GM19468 (cell line): ENCODE measurements at regions not wholly inside any gene's neighbourhood (a gene's known extent, or its start where the extent isn't known, plus 50 kb on each side); places are given as distances from the start of the nearest gene placed in this dataset.
"Not testable (repeated sequence)": the region's sequence is repeated elsewhere in the genome, so short reads cannot be mapped to it uniquely, and the experiment has no call there.

ENCODE experiments used
- ATAC-seq: cut with Tn5 transposase; IDR thresholded peaks from one replicate; pipeline ENCODE4 v1.9.1; 2021; ENCODE audit warnings: mild to moderate bottlenecking, moderate library complexity, moderate number of reproducible peaks; ENCODE audit not compliant: unreplicated experiment; ENCODE audit errors: extremely low read depth

DNA sequence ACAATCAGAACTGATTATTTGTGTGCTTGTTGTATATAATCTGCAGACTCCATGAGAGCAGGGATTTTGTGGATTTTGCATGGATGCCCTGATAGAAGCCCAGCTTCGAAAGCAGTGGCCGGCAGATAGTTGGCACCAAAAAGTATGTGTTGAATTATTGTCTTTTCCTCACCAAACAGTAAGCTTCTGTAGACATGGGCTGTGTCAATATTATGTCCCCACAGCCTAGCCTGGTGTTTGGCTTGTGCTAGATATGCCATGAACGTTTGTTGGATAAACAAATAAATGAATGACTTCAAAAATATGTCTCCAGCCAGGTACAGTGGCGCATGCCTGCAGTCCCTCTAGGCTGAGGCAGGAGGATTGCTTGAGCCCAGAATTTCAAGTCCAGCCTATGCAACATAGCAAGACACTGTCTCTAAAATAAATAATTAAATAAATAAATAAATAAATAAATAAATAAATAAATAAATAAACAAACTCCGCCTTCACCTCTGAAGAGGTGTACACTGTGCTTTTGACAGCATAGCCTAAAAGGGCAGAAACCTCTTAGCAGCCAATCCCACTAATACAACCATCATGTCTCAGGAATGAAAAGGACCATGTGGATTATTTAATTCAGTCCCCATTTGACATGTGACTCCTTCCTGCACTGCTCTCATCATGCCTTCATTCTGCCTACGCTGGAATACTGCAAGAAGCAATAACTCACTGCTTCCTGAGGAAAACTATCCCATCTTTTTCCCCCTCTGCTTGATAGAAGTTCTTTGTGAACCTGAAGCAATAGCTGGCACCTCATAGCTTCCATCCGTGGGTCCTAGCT, 335.2 kb downstream of the FBXW7 start:
- ATAC-seq, result no peak

DNA sequence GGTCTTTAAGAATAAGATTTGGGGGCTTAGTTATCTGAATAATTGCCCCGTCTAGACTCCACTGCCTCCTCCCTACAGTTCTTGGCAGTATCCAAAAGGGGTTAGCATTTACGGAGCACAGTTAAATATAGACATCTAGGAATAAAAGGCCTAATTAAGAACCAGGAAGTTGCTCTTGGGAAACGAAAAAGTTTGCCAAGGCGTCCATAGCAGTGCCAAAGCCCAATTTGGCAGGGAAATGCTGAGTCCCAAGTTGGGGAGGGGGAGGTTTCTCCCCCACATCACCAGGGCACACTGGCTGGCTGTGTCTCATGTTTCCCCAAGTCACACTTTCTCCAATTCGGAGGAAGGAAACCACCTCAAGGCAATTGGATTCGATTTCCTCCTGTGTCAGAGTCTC, 338.7 kb downstream of the FBXW7 start:
- no peak for ATAC-seq

DNA sequence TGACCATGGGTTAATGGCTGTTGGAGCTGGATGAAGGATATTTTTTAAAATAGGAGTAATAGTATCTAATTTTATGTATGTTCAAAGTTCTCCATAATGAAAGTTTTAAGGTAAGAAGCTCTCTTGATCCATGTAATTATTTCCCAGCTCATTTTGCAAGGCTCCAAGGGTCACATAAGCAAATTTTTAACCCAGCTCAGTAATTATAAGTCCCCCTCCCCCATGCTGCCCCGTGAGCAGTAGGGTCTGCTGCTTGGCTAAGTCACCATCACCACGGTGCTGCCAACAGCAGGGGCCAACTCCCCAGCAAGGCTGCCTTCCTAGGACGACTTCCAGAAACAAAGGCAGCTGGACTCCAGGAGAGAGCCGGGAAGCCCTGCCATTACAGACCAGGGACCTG, 340.0 kb downstream of the FBXW7 start:
- ATAC-seq, result no peak

DNA sequence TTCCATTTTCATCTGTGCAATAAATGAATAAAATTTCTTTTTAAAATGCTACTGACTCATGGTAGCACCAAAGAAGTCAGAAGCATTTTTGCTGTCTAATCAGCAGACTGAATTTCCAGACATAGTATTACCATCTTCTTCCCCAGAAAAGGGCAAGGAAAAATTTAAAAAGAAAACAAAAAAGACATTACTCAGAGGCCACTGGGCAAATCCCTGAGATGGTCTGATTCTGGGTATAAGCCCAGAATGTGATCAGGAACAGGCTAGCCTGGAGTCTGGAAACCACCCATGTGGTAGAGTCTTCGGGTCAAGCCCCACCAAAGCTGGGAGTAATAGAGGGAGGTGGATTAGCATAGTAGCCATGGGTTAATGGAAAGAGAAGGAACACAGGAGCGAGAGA, 342.8 kb downstream of the FBXW7 start:
- ATAC-seq, result no peak

- no peak for ATAC-seq
These were observed 345.0 kb downstream of the FBXW7 start for GRCh38 chr4:152190907-152191306.

- no peak for ATAC-seq
These were observed 346.3 kb downstream of the FBXW7 start for GRCh38 chr4:152189451-152190179.

- ATAC-seq, result no peak
These were observed 347.1 kb downstream of the FBXW7 start for GRCh38 chr4:152188801-152189200.

GRCh38 chr4:152187693-152188092, 348.2 kb downstream of the FBXW7 start:
- no peak for ATAC-seq

DNA sequence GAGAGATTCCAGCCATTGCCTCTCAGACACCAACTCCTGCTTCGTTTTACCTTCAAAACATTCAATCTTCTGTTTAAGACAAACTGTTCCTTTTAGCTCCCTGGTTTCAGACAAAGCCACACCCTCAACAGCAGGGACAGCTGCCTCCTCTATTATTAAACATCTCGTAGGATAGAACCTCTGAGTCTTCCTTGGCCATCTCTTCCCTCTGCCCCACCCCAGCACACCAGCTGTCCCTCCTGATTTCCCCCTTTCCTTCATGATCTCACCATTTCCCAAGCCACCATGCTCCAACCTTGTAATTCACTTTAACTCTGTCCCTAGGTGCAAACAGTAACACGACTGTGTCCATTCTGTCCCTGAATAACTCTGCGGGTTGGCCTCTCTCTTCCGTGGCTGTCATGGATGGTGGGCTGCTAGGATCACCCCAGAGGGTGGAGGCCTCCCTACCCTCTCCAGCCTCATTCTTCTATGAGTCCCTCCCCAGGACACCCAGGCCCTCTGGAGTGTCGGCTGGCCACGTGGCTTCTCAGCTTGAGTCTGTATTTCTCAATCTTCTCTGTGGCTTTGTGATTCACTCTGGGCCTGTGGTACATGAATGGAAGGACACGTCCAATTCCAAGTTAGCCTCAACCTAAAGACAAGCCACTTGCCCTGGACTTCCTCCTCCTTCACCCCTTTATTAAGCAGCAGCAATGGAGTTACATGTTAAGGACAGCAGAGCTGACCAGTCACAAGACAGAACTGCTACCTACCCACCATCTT, 349.9 kb downstream of the FBXW7 start:
- ATAC-seq, result no peak

DNA sequence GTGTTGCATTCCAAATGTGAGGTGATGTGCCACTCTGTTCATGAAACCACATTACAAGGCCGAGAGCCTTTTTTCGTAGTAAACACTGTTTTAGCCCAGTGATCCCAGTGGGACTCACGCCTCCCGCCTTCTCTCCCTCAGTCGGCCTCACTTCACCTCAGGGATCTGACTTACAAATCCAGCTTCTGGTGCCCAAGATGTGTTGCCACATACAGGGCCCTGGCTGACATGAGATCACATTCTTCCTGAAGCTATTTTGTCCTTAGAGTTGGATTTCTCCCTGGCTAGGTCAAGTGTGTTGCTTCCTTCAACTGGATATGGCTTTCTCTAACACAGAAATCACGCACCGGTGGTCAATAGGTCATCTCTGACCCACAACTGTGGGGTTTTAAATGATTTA, 354.7 kb downstream of the FBXW7 start:
- no peak for ATAC-seq

GRCh38 chr4:152180369-152180768, 355.5 kb downstream of the FBXW7 start:
- no peak for ATAC-seq

DNA sequence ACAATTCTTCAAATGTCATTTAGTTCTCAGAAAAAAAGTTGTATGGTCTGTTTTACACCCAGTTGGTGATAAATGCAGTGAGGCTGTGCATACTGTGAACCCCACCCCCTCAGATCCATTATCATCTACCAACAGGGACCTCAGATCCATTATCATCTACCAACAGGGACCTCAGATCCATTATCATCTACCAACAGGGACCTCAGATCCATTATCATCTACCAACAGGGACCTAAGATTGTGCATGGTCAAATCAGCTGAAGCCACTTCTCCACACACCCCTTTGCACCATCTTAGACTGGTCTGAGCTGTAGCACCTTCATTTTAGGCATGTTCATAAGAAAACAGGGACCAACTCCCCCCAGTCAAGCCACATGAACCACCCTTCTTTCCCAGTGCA, 358.4 kb downstream of the FBXW7 start:
- ATAC-seq, result not testable (repeated sequence)

DNA sequence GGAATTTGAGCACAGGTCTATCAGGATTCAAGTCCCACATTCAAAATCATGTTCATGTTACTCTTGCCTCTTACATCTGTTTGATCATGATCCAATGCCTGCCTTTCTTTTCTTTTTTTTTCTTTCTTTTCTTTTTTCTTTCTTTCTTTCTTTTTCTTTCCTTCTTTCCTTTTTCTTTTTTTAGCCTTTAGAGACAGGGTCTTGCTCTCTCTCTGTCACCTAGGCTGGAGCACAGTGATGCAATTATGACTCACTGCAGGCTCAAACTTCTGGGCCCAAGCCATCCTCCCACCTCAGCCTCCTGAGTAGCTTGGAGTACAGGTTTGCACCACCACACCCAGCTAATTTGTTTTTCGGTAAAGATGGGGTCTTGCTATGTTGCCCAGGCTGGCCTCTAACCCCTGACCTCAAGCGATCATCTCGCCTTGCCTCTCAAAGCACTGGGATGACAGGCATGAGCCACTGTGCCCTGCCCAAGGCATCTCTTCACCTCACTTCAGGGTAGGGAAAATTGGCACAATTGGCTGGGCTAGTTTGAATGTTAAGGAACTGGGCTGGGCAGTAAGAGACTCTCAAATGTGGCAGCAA, 359.2 kb downstream of the FBXW7 start:
- ATAC-seq, result no peak

- no peak for ATAC-seq
These were observed 360.3 kb downstream of the FBXW7 start for GRCh38 chr4:152175586-152175985.

- no peak for ATAC-seq
These were observed 363.7 kb downstream of the FBXW7 start for GRCh38 chr4:152172146-152172545.

GRCh38 chr4:152171556-152171955, 364.3 kb downstream of the FBXW7 start:
- ATAC-seq, result no peak

GRCh38 chr4:152169683-152170082, 366.2 kb downstream of the FBXW7 start:
- no peak for ATAC-seq

DNA sequence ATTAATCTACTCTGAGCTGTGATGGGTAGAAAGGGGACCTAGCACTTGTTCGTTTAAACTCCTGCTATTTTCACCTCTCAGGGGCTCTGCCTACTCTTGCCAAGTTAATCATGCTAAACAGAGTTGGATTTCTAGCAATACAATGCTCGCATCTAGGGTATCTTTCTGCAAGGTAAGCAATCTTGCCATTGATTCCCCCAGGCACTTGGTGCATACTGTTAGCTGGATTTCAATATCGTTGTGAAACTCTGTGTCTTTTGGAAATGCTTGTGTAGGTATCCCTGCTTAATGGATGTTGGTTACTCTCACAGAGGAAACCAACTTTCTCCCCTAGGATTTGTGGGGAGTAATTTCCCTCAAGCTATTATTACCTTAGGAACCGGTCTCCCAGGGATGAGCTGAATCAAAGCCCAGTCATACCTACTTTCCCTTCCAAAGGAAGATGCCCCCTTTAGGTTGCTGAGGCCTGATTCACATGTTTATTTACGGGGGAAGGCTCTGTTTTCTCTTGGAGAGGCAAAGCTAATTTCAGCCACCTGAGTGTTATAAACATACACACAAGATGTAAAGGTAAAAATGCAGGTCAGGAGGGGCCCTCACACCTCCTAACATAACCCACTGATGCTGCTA, 366.8 kb downstream of the FBXW7 start:
- no peak for ATAC-seq

- ATAC-seq, result no peak
These were observed 369.3 kb downstream of the FBXW7 start for GRCh38 chr4:152166567-152166966.

GRCh38 chr4:152165846-152166245, 370.0 kb downstream of the FBXW7 start:
- no peak for ATAC-seq
